SK-N-SH (cell line): ENCODE measurements at regions not wholly inside any gene's neighbourhood (a gene's known extent, or its start where the extent isn't known, plus 50 kb on each side); places are given as distances from the start of the nearest gene placed in this dataset.

Experiments
- CTCF ChIA-PET: fragments of 300-600, 350-600 bp; formaldehyde crosslinking; extraction: SDS; loops from one replicate; lab custom pipeline; 2021; lab: Yijun Ruan, JAX
- POLR2A ChIA-PET: fragments of 350-600 bp; sonication (Branson Sonifier 250); formaldehyde crosslinking; extraction: SDS; loops from one replicate; lab custom pipeline; 2020; ENCODE audit warnings: antibody characterized with exemption, inconsistent platforms; lab: Yijun Ruan, JAX
- DNase-seq: peaks from one replicate; pipeline ENCODE4 v3.0.0; 2012
- H2AFZ ChIP-seq: fragments of 200-600 bp; sonication (generic); 2 replicates; pipeline ENCODE4 v1.8.1; 2016; ENCODE audit warnings: antibody characterized with exemption, mild to moderate bottlenecking, low read depth
- H3F3A ChIP-seq: fragments of 200-600 bp; sonication (generic); replicated peaks from 2 replicates; pipeline ENCODE3; 2016; ENCODE audit warnings: antibody characterized with exemption, mild to moderate bottlenecking; ENCODE audit not compliant: insufficient read depth
- H3K27ac ChIP-seq, 2 experiments: fragments of 200-500 bp in 1 of 2; fragments of 200-600 bp in 1 of 2; sonication (Bioruptor generic) in 1 of 2; sonication (generic), shearing (Covaris generic) in 1 of 2; 2 replicates each; pipeline versions ENCODE4 v1.5.1 to v1.6.1; 2014 to 2016; ENCODE audit warnings: low read depth in 2 of 2, inconsistent platforms in 1 of 2, low read length in 1 of 2, mild to moderate bottlenecking in 1 of 2, mixed read lengths in 1 of 2
- H3K27me3 ChIP-seq: fragments of 200-600 bp; sonication (generic), shearing (Covaris generic); 2 replicates; pipeline ENCODE4 v1.6.1; 2016; ENCODE audit warnings: mixed run types; ENCODE audit not compliant: insufficient read depth
- H3K36me3 ChIP-seq, 2 experiments: fragments of 200-500 bp in 1 of 2; fragments of 200-600 bp in 1 of 2; sonication (Bioruptor generic) in 1 of 2; sonication (generic) in 1 of 2; replicated peaks in 1 of 2; 2 replicates each; pipeline versions ENCODE3 to v1.5.1; 2014 to 2016; ENCODE audit warnings: low read length in 1 of 2, mild to moderate bottlenecking in 1 of 2; ENCODE audit not compliant: insufficient read depth in 2 of 2, control insufficient read depth in 1 of 2
- H3K4me1 ChIP-seq, 2 experiments: fragments of 200-500 bp in 1 of 2; fragments of 200-600 bp in 1 of 2; sonication (Bioruptor generic) in 1 of 2; sonication (generic), shearing (Covaris generic) in 1 of 2; 2 replicates each; pipeline versions ENCODE4 v1.5.1 to v1.6.1; 2014 to 2016; ENCODE audit warnings: low read depth in 1 of 2, low read length in 1 of 2, mixed run types in 1 of 2; ENCODE audit not compliant: insufficient read depth in 2 of 2, control insufficient read depth in 1 of 2
- H3K4me2 ChIP-seq: fragments of 200-600 bp; sonication (generic), shearing (Covaris generic); 2 replicates; pipeline ENCODE4 v1.6.1; 2017; ENCODE audit warnings: mixed run types
- H3K4me3 ChIP-seq, 2 experiments: fragments of 200-500 bp in 1 of 2; fragments of 200-600 bp in 1 of 2; sonication (Bioruptor generic) in 1 of 2; sonication (generic), shearing (Covaris generic) in 1 of 2; 2 replicates each; pipeline versions ENCODE4 v1.5.1 to v1.8.1; 2014 to 2016; ENCODE audit warnings: low read depth in 2 of 2, inconsistent platforms in 1 of 2, low read length in 1 of 2, mild to moderate bottlenecking in 1 of 2, mixed read lengths in 1 of 2, moderate library complexity in 1 of 2
- H3K79me2 ChIP-seq: fragments of 200-600 bp; sonication (generic); 2 replicates; pipeline ENCODE4 v1.8.1; 2017; ENCODE audit warnings: mild to moderate bottlenecking; ENCODE audit not compliant: insufficient read depth
- H3K9ac ChIP-seq: fragments of 200-600 bp; sonication (generic); 2 replicates; pipeline ENCODE4 v1.6.1; 2017; ENCODE audit warnings: mixed run types
- H3K9me2 ChIP-seq: fragments of 200-600 bp; sonication (generic); 2 replicates; pipeline ENCODE4 v1.6.1; 2017; ENCODE audit warnings: mixed run types
- H3K9me3 ChIP-seq: fragments of 200-600 bp; sonication (generic); 2 replicates; pipeline ENCODE4 v1.6.1; 2017; ENCODE audit warnings: mixed run types, mild to moderate bottlenecking, moderate library complexity
- H4K20me1 ChIP-seq: fragments of 200-600 bp; sonication (generic); 2 replicates; pipeline ENCODE4 v1.6.1; 2017; ENCODE audit warnings: mild to moderate bottlenecking, mixed run types; ENCODE audit not compliant: insufficient read depth
- ELF1 ChIP-seq: IDR thresholded peaks from 2 replicates; pipeline ENCODE4 v1.4.0; 2012
- EZH2phosphoT487 ChIP-seq: fragments of 200-600 bp; sonication (generic); IDR thresholded peaks from 2 replicates; pipeline ENCODE4 v1.6.1; 2017; ENCODE audit warnings: low read depth, mixed run types, mild to moderate bottlenecking, antibody characterized with exemption, moderate library complexity, borderline replicate concordance
- FOSL2 ChIP-seq: IDR thresholded peaks from 2 replicates; pipeline ENCODE4 v1.4.0; 2012; ENCODE audit warnings: low read depth, mild to moderate bottlenecking, moderate library complexity, borderline replicate concordance
- FOXJ3 ChIP-seq: sonication (generic); formaldehyde crosslinking; IDR thresholded peaks from 2 replicates; pipeline ENCODE4 v1.5.1; 2020; ENCODE audit warnings: mild to moderate bottlenecking, missing genetic modification reagents
- FOXM1 ChIP-seq: IDR thresholded peaks from 2 replicates; pipeline ENCODE4 v1.4.0; 2012; ENCODE audit warnings: low read depth, mild to moderate bottlenecking
- GABPA ChIP-seq: IDR thresholded peaks from 2 replicates; pipeline ENCODE4 v1.4.0; 2012; ENCODE audit warnings: low read depth, mild to moderate bottlenecking
- NFIC ChIP-seq: IDR thresholded peaks from 2 replicates; pipeline ENCODE4 v1.4.0; 2012; ENCODE audit warnings: borderline replicate concordance
- POLR2AphosphoS5 ChIP-seq: IDR thresholded peaks from 2 replicates; pipeline ENCODE4 v1.6.1; 2012; ENCODE audit warnings: low read depth, low read length
- RAD21 ChIP-seq: IDR thresholded peaks from 2 replicates; pipeline ENCODE4 v1.6.1; 2012; ENCODE audit warnings: mild to moderate bottlenecking, low read length
- RXRA ChIP-seq: IDR thresholded peaks from 2 replicates; pipeline ENCODE4 v1.4.0; 2012; ENCODE audit warnings: low read depth, mild to moderate bottlenecking, borderline replicate concordance
- SIN3A ChIP-seq: IDR thresholded peaks from 2 replicates; pipeline ENCODE4 v1.6.1; 2012; ENCODE audit warnings: low read depth, mild to moderate bottlenecking, low read length, moderate library complexity, borderline replicate concordance
- TAF1 ChIP-seq: IDR thresholded peaks from 2 replicates; pipeline ENCODE4 v1.6.1; 2012; ENCODE audit warnings: low read depth, mild to moderate bottlenecking, low read length, moderate library complexity, borderline replicate concordance
- TCF12 ChIP-seq: IDR thresholded peaks from 2 replicates; pipeline ENCODE4 v1.4.0; 2012
- TEAD4 ChIP-seq: IDR thresholded peaks from 2 replicates; pipeline ENCODE4 v1.4.0; 2012; ENCODE audit warnings: mild to moderate bottlenecking, borderline replicate concordance; ENCODE audit not compliant: insufficient read depth
- WGBS: methylation state at CpG from one replicate; pipeline ENCODE4 v1.1.6; 2017; ENCODE audit warnings: low lambda C conversion rate; 5-methylcytosine and 5-hydroxymethylcytosine counted together
- TF ChIP-seq, protein P1 (sequence below): fragments of 200-600 bp; sonication (generic); IDR thresholded peaks from 2 replicates; pipeline ENCODE4 v1.6.1; 2017; ENCODE audit warnings: antibody characterized with exemption, mild to moderate bottlenecking, moderate library complexity
- TF ChIP-seq, protein P2 (sequence below): IDR thresholded peaks from 2 replicates; pipeline ENCODE4 v1.6.1; 2012; ENCODE audit warnings: mild to moderate bottlenecking, low read depth, low read length, moderate library complexity
- TF ChIP-seq, protein P3 (sequence below): IDR thresholded peaks from 2 replicates; pipeline ENCODE4 v1.4.0; 2012; ENCODE audit warnings: low read depth
- TF ChIP-seq, protein P4 (sequence below): fragments of 150-350 bp; IDR thresholded peaks from 2 replicates; pipeline ENCODE4 v1.6.1; 2017; ENCODE audit warnings: antibody characterized with exemption, low read length, low read depth, borderline replicate concordance

DNA sequence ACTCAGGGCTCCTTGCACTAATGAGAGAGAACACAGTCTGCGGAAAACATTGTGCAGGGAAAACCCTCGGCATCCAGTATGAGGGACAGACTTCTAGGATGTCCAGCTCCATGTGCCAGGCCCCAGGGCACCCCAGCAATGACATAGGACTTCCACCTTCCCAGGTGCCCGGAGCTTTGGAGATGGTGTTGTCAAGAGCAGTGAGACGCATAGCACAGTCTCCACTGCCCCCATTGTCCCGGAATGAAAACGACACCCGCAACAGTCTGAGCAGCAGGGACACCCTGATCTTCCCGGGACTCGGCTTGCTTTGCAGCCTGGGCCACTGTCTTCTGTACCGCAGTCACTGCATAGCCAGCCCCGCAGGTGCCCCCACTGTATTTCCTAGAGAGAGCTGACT, 339.2 kb upstream of the ADARB2 start:
- no peak for DNase-seq
- Histone ChIP-seq H3K36me3 (no peaks in the 10 kb centered on the region), H4K20me1 (no peaks in the 10 kb centered on the region), H3K79me2 (no peaks in the 10 kb centered on the region), H3F3A (no peaks in the 10 kb centered on the region), H2AFZ (no peak overlapping the region), H3K27me3 (no peaks in the 10 kb centered on the region), H3K9me2 (no peaks in the 10 kb centered on the region), H3K4me2 (no peak overlapping the region), H3K9ac (no peak overlapping the region), H3K27ac (no peak overlapping the region), H3K4me3 (no peak overlapping the region), H3K4me1 (no peaks in the 10 kb centered on the region), H3K9me3 (peaks cover 4% of the 10 kb centered on the region; the same call in 1 of the 2 replicates)
- POLR2A ChIA-PET: no interaction called here
- WGBS: 64% methylated on average over 7 of the region's 11 CpGs
- CTCF ChIA-PET: interaction anchor here (0.6 to 1.1 kb wide), 2 partner anchors 15 to 22 kb away, joined by 3 read pairs; no protein-coding TSS in a partner anchor
- TF ChIP-seq SIN3A (no peak), TEAD4 (no peak), GABPA (no peak), RAD21 (no peak), FOSL2 (no peak), ELF1 (no peak), NFIC (no peak), TAF1 (no peak), EZH2phosphoT487 (no peak), TCF12 (no peak), POLR2AphosphoS5 (no peak), RXRA (no peak), FOXM1 (no peak), FOXJ3 (no peak)
- TF ChIP-seq, protein P1, sequence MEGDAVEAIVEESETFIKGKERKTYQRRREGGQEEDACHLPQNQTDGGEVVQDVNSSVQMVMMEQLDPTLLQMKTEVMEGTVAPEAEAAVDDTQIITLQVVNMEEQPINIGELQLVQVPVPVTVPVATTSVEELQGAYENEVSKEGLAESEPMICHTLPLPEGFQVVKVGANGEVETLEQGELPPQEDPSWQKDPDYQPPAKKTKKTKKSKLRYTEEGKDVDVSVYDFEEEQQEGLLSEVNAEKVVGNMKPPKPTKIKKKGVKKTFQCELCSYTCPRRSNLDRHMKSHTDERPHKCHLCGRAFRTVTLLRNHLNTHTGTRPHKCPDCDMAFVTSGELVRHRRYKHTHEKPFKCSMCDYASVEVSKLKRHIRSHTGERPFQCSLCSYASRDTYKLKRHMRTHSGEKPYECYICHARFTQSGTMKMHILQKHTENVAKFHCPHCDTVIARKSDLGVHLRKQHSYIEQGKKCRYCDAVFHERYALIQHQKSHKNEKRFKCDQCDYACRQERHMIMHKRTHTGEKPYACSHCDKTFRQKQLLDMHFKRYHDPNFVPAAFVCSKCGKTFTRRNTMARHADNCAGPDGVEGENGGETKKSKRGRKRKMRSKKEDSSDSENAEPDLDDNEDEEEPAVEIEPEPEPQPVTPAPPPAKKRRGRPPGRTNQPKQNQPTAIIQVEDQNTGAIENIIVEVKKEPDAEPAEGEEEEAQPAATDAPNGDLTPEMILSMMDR: no peak
- TF ChIP-seq, protein P2, sequence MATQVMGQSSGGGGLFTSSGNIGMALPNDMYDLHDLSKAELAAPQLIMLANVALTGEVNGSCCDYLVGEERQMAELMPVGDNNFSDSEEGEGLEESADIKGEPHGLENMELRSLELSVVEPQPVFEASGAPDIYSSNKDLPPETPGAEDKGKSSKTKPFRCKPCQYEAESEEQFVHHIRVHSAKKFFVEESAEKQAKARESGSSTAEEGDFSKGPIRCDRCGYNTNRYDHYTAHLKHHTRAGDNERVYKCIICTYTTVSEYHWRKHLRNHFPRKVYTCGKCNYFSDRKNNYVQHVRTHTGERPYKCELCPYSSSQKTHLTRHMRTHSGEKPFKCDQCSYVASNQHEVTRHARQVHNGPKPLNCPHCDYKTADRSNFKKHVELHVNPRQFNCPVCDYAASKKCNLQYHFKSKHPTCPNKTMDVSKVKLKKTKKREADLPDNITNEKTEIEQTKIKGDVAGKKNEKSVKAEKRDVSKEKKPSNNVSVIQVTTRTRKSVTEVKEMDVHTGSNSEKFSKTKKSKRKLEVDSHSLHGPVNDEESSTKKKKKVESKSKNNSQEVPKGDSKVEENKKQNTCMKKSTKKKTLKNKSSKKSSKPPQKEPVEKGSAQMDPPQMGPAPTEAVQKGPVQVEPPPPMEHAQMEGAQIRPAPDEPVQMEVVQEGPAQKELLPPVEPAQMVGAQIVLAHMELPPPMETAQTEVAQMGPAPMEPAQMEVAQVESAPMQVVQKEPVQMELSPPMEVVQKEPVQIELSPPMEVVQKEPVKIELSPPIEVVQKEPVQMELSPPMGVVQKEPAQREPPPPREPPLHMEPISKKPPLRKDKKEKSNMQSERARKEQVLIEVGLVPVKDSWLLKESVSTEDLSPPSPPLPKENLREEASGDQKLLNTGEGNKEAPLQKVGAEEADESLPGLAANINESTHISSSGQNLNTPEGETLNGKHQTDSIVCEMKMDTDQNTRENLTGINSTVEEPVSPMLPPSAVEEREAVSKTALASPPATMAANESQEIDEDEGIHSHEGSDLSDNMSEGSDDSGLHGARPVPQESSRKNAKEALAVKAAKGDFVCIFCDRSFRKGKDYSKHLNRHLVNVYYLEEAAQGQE: no peak
- TF ChIP-seq, protein P3, sequence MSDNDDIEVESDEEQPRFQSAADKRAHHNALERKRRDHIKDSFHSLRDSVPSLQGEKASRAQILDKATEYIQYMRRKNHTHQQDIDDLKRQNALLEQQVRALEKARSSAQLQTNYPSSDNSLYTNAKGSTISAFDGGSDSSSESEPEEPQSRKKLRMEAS: no peak
- TF ChIP-seq, protein P4, sequence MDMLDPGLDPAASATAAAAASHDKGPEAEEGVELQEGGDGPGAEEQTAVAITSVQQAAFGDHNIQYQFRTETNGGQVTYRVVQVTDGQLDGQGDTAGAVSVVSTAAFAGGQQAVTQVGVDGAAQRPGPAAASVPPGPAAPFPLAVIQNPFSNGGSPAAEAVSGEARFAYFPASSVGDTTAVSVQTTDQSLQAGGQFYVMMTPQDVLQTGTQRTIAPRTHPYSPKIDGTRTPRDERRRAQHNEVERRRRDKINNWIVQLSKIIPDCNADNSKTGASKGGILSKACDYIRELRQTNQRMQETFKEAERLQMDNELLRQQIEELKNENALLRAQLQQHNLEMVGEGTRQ: no peak
